Anterior cingulate cortex (tissue), 58 donors: ENCODE measurements at regions not wholly inside any gene's neighbourhood (a gene's known extent, or its start where the extent isn't known, plus 50 kb on each side); places are given as distances from the start of the nearest gene placed in this dataset.
"Not testable (repeated sequence)": the region's sequence is repeated elsewhere in the genome, so short reads cannot be mapped to it uniquely, and the experiment has no call there.

Source experiments
- DNase-seq, 58 donors: peaks; one replicate each; lab custom pipeline; 2025; lab: John Stamatoyannopoulos, UW

DNA sequence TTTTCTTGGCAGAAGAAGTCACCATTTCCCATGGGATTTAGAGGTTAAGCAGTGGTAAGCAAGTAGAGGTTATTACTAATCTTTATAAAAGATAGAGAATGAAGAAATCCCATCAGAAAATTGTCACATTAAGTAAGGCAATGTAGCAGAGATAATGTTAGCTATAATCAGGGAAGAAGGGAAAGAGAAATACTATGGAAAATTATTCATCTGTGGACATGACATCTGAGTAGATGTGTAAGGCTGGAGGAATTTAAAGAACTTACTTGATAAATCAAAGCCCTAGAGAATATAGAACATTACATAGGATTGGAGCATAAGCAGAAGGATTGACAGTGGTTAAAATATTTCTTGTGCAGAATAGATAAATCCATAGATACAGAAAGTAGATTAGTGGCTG is 553.1 kb upstream of the CBLB start:
- no peak for DNase-seq

DNA sequence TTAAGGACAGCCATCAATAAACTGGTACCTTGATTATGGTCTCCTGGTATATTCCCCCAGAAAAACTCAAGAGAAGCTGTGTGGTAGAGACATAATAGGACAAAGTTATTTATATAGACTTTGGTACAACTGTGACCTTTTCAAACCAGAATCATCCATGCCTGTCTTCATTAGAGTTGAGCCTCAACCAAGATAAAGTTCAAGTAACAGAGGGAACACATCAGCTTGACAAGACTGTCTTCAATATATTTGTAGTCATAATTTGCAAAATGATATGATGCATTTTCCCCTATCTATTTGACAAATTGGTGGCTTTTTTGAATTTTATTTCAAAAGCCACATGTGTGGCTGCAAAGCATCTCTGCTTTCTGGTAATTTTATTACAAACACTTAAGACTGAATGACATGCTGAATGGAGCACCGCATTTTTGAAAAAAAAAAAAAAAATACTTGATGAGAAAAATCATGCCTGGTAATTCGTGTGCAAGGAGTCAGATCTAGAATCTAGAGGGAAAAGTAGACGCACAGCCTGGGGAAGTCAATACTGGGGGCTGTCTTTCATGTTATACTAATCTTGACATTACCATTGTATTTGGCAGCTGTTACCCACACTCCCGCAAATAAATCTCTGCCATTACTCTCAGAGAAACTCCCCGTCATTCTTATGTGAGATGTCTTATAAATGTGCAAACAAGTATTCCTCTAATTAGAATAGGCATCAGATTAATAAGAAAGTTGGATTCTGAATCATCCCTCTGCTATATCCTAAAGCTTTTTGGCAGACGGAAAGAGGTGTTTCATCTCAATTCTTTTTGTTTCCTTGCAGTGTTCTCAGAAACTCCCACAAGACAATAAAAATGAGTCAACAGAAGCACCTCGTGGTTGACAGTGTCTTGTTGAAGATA is 554.8 kb upstream of the CBLB start:
- no peak for DNase-seq

DNA sequence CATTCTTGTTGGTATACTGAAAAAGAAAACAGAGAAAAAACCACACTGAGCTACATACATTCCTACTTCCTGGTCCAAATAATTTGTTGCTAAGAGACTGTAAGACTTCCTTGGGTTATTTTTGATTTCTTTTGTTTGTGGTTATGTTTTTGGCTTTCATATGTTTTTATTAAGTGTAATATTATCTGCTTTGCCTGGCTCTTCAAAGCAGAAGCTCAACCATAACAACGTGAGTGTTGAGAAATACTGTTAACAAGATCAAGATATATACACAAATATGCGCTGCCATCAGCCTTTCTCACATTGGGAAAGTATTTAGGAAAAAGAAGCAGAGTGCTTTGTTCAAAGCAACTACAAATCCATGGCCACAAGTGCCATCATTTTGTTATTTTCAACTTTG is 556.2 kb upstream of the CBLB start:
- DNase-seq: no peak

DNA sequence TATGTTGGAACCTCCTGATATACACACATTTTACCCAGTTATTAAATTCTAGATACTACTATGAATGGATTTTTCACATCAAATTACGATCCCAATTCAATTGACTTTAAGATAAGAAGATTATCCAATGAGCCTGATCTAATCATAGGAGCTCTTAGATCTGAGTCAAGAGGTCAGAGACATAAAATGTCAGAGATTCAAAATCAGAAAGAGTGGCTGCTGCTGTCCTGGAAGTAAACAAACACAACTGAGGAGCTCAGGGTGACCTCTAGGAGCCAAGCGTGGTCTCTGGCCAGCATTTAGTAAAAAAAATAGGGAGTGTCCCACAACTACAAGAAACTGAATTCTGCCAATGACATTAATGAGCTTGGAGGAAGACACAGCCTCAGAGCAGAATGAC is 557.1 kb upstream of the CBLB start:
- DNase-seq: no peak

DNA sequence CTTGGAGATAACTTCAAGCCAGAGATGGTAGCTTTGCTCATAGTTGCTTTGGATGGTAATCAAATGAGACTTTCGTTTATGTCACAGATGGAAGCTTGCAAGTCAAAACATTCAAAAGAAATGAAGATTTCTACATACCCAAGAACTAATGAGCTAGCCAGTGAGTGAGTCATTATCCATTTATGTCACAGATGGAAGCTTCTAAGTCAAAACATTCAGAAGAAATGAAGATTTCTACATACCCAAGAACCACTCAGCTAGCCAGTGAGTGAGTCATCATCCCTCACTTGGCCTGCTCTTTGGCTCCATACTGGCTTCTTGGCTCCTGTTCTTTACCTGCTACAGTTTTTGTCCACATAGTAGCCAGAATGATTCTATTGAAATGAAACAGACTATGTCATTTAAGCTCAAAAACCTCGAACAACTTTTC is 559.8 kb upstream of the CBLB start:
- peak in 1 of 58 donors; percentile 13 for DNase-seq

DNA sequence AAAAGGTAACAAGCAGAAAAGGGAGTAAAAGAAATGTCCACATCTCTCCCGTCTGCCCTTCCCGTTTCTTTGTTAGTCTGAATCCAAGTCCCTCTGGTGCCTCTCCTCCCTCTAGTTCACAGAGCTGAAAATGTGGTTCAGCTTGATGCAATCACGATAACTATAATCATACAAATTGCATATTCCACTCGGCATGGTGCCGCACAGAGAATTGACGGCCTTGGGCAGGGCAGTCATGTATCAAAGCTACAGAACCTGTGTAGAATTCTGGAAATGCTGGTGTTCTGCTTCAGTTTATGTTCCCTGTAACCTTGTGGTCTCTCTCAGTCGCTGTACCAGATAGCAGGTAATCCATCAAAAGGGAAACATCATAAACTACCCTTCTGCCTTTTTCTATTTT is 562.9 kb upstream of the CBLB start:
- no peak for DNase-seq

DNA sequence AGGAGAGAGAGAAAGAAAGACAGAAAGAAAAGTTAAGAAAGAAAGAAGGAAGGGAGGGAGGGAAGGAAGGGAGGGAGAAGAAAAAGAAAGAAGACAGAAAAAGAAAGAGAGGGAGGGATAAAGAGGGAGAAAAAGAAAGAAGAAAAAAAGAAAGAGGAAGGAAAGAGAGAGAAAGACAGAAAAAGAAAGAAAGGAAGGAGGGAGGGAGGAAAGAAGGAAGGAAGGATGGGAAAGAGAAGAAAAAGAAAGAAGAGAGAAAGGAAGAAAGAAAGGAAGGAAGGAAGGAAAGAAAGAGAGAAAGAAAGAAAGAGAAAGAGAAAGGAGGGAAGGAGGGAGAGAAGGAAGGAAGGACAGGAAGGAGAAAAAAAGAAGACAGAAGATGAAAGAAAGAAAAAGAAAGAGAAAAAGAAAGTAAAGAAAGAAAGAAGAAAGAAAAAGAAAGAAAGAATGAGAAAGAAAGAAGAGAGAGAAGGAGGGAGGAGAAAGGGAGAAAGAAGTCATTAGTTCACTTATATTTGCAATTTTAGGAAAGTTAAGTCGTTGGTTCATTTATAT is 567.2 kb upstream of the CBLB start:
- DNase-seq: no peak

DNA sequence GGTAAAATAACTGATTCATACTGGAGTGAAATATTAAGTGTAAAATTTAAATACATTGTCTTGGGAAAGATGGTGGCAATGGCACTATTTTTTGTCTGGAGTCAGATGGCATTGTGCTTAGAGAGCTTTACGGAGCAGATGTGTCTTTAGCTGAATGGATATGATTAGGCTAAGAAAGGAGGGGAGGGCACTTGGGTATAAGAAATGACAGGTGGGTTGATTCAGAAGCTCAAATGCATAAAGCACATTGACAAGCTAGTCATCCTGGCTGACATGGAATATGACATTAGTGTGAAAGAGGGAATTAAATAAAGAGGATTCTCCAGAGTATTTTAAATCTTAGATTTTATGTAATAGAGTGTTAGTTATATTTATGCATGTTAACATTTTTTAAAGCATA is 570.1 kb upstream of the CBLB start:
- no peak for DNase-seq

DNA sequence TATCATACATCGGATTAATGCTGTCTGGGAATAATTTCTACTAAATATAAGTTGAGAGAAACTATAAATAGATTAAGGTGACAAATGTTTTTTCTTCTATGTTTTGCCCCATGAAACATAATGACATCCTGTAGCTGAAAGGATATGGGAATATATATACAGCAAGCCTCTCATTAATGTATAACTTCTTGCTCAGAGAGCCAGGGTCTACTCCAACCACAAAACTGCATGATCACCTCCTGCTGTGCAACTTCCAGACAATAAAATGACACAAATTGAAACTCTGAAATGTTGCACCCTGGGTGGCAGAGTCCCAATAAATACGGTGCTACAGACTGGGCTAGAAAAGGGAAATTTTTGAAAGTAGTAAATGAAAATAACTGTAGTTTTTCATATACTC is 571.9 kb upstream of the CBLB start:
- no peak for DNase-seq

DNA sequence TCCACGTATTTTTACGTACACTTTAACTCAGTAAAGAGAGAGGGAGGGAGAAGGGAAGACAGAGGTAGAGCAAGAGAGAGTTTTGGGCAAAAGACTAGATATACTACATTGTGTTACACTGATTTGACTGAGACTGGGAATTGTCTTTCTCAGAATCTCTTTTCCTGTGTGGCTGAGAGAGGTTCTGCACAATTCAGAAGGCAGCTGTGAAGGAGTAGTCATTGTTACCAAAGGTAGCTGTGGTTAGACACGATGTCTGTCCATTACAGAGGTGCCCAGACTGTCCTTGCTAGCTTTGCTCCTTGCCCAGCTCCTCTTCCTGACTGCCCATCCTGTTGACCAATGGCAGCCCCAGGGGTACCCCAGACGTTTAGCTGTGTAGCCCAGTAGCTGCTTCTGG is 577.5 kb upstream of the CBLB start:
- no peak for DNase-seq

DNA sequence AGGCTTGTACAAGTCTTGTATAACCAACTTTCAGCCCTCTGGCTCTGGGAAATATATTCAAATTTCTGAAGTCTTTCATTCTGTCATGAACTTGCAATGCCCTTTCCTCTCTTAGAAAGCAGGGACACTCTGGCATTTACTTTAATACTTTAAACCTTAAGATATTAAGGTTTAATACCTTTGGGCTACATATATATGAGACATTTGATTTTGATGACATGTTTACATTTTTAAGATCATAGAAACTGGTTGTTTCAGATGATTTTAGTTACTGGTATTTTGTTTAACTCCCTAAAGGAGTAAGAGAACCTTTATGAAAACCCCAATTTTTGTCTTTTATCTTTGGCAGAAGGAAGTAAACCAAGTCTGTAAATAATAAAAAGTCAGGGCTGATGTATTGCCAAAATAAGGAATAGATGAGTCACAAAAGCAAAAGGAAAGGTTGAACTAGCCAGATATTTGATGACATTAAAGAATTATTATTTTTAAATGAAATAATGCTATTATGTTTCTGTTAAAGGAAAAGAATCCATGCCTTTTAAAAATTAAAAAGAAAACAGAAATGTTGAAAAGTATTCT is 579.0 kb upstream of the CBLB start:
- DNase-seq: no peak

DNA sequence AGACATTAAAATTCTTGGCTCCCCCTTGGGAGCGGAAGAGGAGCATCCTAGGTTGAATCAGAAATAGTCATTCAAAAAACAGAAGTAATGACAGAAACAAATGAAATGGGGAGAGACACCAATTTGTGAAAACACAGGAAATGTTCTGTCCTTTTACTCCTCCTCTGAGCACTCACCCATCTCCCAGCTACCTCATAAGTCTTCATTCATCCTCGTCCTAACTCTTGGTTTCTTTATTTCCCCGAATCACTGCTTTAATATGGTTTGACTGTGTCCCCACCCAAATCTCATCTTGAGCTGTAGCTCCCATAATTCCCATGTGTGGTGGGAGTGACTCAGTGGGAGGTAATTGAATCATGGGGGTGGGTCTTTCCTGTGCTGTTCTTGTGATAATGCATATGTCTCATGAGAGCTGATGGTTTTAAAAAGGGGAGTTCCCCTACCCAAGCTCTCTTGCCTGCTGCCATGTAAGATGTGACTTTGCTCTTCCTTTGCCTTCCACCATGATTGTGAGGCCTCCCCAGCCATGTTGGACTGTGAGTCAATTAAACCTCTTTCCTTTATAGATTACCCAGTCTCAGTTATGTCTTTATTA is 579.7 kb upstream of the CBLB start:
- DNase-seq: not testable (repeated sequence)

DNA sequence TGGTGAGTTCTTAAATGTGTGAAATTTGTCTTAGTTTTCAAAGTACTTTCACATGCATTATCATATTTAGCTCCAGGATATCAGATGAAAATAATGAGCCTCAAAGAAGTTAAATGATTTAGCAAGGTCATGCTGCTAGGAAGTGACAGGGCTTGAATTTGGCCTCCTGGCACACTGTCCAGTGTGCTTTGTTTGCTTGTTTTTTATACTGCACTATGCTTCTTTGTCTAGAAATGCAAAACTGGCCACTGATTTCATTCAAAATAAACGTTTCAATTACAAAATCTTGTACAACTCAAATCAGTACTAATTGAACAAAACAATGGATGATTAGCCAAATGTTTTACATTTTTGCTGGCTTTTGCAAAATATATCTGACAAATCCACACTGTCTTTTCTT is 583.3 kb upstream of the CBLB start:
- DNase-seq: peak in 8 of 58 donors; percentile 0 to 40 (median 9)

DNA sequence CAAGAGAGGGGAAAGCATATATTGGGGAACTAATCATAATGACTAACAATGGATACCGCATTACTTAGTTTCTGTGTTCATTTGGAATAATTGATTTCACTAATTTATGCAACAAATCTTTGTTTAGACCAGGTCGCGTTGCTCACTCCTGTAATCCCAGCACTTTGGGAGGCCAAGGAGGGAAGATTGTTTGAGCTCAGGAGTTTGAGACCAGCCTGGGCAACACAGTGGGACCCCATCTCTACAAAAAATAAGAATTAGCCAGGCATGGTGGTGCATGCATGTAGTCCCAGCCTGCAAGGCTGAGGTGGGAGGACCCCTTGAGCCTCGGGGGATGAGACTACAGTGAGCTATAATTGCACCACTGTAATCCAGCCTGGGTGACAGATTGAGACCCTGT is 585.7 kb upstream of the CBLB start:
- no peak for DNase-seq

DNA sequence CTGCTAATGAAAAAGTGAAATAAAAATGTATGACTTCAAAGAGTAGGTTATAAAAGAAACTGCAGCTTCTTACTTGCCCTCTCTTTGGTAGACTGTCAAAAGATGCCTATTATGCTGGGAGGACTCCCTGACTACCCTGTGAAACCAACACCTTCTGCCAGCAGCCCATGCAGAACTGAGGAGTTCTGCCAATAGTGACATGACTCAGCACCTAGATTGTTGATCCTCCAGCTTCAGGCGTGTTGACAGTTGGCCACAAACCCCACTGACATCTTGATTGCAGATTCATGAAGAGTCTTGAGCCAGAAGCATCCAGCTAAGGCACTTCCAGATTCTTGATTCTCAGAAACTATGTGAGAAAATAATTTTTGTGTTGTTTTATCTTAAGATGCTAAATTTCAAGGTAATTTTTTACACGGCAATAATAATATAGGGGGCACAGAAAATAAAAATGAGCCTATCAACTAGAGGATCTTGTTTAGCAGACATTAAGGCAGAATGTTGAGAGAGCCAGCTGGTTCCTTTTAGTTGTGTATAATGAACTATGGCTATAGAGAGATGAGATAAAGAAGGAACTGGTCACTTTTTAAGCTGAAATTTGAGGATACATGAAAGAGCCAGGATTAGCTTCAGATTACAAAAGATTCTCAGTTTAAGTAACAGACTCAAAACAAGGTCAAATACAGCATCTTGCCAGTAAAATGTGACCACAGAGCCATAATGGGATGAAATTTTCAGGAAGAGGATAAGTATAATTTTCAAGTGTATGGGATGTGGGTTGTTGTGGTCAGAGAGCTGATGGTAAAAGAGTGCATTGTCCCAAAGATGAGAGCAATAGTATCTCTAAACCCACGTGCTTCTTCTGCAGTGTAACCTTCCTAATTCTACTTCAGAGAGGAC is 588.7 kb upstream of the CBLB start:
- DNase-seq: peak in 34 of 58 donors; percentile 5 to 61 (median 30)

DNA sequence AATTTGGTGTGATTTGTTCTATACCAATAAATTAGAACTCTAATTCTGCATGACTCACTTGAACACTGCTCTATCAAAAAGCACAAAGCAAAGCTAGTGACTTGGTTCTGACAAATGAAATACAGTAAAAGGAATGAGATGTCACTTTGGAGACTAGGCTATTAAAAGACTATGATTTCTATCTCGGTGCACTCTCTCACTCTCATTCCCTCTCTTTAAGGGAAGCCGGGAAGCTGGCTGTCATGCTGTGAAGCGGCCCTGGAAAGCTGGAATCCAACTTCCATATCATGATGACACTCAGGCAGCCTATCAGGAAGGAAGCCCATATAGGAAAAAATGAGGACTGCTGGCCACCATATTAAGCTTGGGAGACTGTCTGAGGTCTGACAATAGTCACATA is 590.1 kb upstream of the CBLB start:
- DNase-seq: no peak

DNA sequence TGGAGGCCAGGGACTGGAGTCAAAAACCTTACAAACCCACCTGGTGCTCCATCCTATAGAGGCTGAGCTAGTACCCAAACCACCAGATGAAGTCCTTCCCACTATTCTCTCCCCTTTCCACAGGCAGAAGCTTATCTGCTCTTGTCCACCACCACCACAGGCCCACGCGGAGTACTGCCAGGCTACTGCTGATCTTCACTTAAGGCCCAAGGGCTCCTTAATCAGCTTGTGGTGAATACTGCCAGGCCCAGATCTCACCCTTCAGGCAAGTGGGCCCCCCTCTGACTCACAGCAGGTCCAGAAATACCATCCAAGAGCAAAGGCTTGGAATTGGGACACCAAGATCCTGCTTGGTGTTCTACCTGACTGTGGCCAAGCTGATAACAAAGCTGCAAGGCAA is 598.1 kb upstream of the CBLB start:
- no peak for DNase-seq

DNA sequence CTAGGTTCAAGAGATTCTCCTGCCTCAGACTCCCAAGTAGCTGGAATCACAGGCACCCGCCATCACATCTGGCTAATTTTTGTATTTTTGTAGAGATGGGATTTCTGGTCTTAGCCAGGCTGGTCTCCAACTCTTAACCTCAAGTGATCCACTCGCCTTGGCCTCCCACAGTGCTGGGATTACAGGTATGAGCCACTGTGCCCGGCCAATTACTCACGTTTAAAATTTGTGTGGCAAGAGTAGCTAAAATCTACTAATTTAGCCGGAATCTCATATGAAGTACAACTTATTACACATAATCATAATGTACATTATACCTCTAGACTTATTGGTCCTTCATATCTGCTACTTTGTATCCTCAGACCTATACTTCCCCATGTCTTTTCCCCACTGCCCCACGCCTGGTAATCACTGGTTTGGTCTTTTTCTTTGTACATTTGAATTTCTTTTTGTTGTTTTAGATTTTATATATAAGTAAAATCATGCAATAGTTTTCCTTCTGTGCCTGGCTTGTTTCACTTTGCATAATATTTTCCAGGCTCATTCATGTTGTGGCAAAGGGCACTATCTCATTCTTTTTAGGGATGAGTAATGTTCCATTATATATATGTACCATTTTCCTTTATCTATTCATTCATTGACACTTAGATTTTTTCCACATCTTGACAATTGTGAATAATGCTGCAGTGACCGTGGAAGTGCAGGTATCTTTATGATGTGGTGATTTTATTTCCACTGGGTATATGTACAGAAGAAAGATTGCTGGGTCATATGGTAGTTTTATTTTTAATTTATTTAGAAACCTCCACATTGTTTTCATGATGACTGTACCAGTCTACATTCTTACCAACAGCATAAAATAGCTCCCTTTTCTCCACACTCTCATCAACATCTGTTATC is 605.0 kb upstream of the CBLB start:
- DNase-seq: no peak

DNA sequence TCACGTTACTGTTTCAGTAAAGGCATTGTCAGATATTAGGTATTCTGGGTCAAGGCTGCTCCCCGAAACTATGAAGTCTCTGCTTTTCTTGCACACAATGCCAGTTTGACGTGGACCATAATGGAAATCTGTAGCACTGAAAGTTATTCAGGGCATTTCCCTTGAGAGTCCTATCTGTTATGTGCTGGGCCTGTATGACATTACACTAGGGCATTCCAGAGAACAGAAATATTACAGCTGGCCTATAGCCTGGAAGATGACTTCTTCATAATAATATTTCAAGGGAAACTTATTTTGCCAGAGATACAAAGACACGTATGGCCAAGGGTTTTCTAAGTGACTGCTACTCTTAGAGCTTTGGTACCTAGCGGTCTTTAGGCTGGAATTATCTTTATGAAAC is 613.6 kb upstream of the CBLB start:
- no peak for DNase-seq
